Thyroid gland (tissue), 4 donors: ENCODE measurements at regions not wholly inside any gene's neighbourhood (a gene's known extent, or its start where the extent isn't known, plus 50 kb on each side); places are given as distances from the start of the nearest gene placed in this dataset.
"Not testable (repeated sequence)": the region's sequence is repeated elsewhere in the genome, so short reads cannot be mapped to it uniquely, and the experiment has no call there.

Experiments used
- DNase-seq, 2 donors: peaks; one replicate each; pipeline ENCODE4 v3.0.0-alpha.2; 2019
- H3K27ac ChIP-seq, 3 donors: fragments of 200-600 bp; sonication (generic); 1 replicate in 2 of 3; 2 replicates in 1 of 3; pipeline ENCODE4 v1.5.1; 2016 to 2019; ENCODE audit warnings: mild to moderate bottlenecking in 1 of 3, moderate library complexity in 1 of 3
- H3K27me3 ChIP-seq: fragments of 200-600 bp; sonication (generic); one replicate; pipeline ENCODE4 v1.5.1; 2019
- H3K36me3 ChIP-seq, 2 donors: fragments of 200-600 bp; sonication (generic); one replicate each; pipeline ENCODE4 v1.5.1; 2016 to 2019
- H3K4me1 ChIP-seq, 2 donors: fragments of 200-600 bp; sonication (generic); one replicate each; pipeline ENCODE4 v1.5.1; 2017 to 2019
- H3K4me3 ChIP-seq, 3 donors: fragments of 200-600 bp; sonication (generic); replicated peaks in 1 of 3; 1 replicate in 2 of 3; 2 replicates in 1 of 3; pipeline ENCODE4 v1.5.1; 2016; ENCODE audit warnings: mild to moderate bottlenecking in 1 of 3
- H3K9me3 ChIP-seq: fragments of 200-600 bp; sonication (generic); one replicate; pipeline ENCODE4 v1.5.1; 2017
- POLR2A ChIP-seq, 2 donors: fragments of 450-650 bp; IDR thresholded peaks; one replicate each; pipeline ENCODE4 v1.6.1; 2017; ENCODE audit warnings: antibody characterized with exemption in 2 of 2, mild to moderate bottlenecking in 2 of 2, moderate library complexity in 1 of 2
- WGBS, 2 donors: methylation state at CpG; one replicate each; pipeline ENCODE4 v1.1.5; 2017; 5-methylcytosine and 5-hydroxymethylcytosine counted together
- intact Hi-C: fragments of 100-400 bp; cut with DNase I; formaldehyde crosslinking; loops from one replicate; pipeline ENCODE4 v1.15.1; 2023
- TF ChIP-seq, protein P1 (sequence below), 6 experiments: fragments of 200-600 bp in 3 of 6; fragments of 450-650 bp in 3 of 6; sonication (generic) in 3 of 6; IDR thresholded peaks; one replicate each; pipeline ENCODE4 v1.5.1; 2016 to 2019; ENCODE audit warnings: antibody characterized with exemption in 6 of 6, mild to moderate bottlenecking in 2 of 6, inconsistent platforms in 1 of 6, moderate library complexity in 1 of 6

DNA sequence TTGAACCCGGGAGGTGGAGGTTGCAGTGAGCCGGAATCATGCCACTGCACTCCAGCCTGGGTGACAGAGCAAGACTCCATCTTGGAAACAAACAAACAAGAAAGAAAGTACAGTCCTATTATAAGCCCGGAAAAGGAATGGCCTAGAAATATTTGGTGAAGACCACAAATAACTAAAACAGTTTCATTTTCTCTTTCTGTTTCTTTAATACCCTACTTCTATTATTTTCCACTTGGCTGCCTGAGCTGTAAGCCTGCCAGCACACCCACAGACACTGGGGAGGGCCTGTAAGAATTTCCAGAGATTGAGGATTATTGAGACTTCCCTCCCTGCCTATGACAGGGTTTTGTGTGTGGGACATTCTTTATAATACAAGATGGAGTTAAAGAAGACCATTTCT lies 188.0 kb upstream of the DCC start:
- intact Hi-C loops = no loop called here
- WGBS, 2 donors = 71 to 80% methylated on average over 3 of the region's 3 CpGs
- no peaks in the 10 kb centered on the region for H3K36me3 ChIP-seq
- H3K27me3 ChIP-seq = no peaks in the 10 kb centered on the region
- H3K9me3 ChIP-seq = no peaks in the 10 kb centered on the region
- TF ChIP-seq POLR2A (IDR thresholded peaks at IDR 0.05) = no peak
- TF ChIP-seq, protein P1, sequence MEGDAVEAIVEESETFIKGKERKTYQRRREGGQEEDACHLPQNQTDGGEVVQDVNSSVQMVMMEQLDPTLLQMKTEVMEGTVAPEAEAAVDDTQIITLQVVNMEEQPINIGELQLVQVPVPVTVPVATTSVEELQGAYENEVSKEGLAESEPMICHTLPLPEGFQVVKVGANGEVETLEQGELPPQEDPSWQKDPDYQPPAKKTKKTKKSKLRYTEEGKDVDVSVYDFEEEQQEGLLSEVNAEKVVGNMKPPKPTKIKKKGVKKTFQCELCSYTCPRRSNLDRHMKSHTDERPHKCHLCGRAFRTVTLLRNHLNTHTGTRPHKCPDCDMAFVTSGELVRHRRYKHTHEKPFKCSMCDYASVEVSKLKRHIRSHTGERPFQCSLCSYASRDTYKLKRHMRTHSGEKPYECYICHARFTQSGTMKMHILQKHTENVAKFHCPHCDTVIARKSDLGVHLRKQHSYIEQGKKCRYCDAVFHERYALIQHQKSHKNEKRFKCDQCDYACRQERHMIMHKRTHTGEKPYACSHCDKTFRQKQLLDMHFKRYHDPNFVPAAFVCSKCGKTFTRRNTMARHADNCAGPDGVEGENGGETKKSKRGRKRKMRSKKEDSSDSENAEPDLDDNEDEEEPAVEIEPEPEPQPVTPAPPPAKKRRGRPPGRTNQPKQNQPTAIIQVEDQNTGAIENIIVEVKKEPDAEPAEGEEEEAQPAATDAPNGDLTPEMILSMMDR (IDR thresholded peaks at IDR 0.05) = no peak
- no peak overlapping the region for H3K27ac ChIP-seq
- H3K4me3 ChIP-seq = no peak overlapping the region
- no peak for DNase-seq
- no peaks in the 10 kb centered on the region for H3K4me1 ChIP-seq

DNA sequence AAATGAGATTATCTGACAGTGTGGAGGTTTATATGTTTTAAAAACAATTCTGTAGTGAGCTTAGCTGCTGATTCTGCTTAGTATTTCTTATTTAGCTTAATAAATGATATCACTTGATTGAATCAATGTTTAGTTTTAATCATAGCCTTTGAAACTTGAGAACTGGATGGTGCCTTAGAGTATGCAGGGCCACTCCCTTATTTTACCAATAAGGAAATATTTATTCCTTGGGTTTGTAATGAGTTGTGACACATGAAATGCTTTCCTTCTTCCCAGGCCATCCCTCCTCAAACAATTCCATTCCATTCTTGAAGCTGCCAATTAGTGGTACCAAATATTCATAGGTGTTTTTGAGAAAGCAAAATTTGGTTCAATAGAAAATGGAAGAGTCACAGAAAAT lies 183.8 kb upstream of the DCC start:
- Histone ChIP-seq H3K4me3 (no peak overlapping the region), H3K4me1 (no peaks in the 10 kb centered on the region), H3K9me3 (no peaks in the 10 kb centered on the region), H3K27ac (no peak overlapping the region), H3K27me3 (no peaks in the 10 kb centered on the region), H3K36me3 (no peaks in the 10 kb centered on the region)
- TF ChIP-seq, protein P1 (IDR thresholded peaks at IDR 0.05) = no peak
- TF ChIP-seq POLR2A (IDR thresholded peaks at IDR 0.05) = no peak
- no peak for DNase-seq
- intact Hi-C loops = no loop called here

DNA sequence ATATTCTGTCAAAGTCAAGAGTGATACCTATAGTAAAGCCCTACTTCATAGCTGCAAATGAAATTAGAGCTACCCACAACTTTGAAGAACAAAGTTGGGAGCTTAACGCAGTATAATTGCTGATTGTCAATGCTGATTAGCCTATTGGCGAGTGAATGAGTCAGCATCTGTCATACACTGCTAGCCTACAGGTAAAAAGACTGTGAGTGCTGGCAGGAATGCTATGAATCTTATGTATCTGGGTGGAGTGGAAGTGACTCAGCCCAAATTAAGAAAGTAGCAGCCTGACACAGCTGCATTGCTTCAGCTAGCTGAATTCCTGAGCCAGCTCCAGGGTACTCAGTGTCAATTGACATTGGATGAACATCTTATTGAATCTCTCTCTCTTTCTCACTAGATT lies 179.4 kb upstream of the DCC start:
- Histone ChIP-seq H3K9me3 (no peaks in the 10 kb centered on the region), H3K36me3 (no peaks in the 10 kb centered on the region), H3K27ac (no peak overlapping the region), H3K4me1 (no peaks in the 10 kb centered on the region), H3K27me3 (no peaks in the 10 kb centered on the region), H3K4me3 (no peak overlapping the region)
- 59 to 76% methylated on average over 2 of the region's 2 CpGs for WGBS, 2 donors
- intact Hi-C loops = no loop called here
- peak in 1 of 2 donors; percentile 4 for DNase-seq
- no peak for TF ChIP-seq POLR2A (IDR thresholded peaks at IDR 0.05)
- TF ChIP-seq, protein P1 (IDR thresholded peaks at IDR 0.05) = no peak

DNA sequence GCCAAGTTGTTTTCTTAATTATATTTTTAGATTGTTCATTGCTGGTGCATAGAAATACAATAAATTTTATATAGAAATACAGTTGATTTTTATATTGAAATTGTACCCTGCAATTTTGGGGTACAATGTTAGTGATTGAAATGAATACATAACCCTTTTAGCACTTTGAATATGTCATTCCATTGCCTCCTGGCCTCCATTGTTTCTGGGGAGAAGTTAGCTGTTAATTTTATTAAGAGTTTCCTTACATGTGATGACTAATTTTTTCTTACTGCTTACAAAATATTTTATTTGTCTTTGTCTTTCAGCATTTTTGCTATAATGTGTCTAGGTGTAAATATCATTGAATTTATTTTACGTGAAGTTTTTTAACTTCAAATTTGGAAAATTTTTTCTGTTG lies 176.5 kb upstream of the DCC start:
- no peak overlapping the region for H3K4me3 ChIP-seq
- no peak overlapping the region for H3K27ac ChIP-seq
- TF ChIP-seq, protein P1 (IDR thresholded peaks at IDR 0.05) = no peak
- TF ChIP-seq POLR2A (IDR thresholded peaks at IDR 0.05) = no peak
- H3K36me3 ChIP-seq = no peaks in the 10 kb centered on the region
- no peak for DNase-seq
- no peaks in the 10 kb centered on the region for H3K9me3 ChIP-seq
- no peaks in the 10 kb centered on the region for H3K4me1 ChIP-seq
- intact Hi-C loops = no loop called here
- WGBS, 2 donors = 97 to 98% methylated on average over 1 of the region's 1 CpG
- H3K27me3 ChIP-seq = no peaks in the 10 kb centered on the region

DNA sequence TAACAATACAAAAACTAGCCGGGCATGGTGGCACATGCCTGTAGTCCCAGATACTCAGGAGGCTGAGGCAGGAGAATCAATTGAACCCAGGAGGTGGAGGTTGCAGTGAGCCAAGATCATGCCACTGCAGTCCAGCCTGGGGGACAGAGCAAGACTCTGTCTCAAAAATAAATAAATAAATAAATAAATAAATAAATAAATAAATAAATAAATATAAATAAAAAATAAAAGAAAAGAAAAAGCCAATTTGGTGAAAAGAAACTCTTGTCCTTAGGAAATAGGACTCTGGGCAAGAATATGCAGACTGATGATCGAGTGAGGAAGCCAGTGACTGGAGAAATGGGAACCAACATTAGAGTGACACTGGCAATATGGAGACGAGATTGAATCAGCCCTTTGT lies 171.9 kb upstream of the DCC start:
- H3K36me3 ChIP-seq, intact Hi-C loops: not testable (repeated sequence)
- WGBS, 2 donors = 69 to 93% methylated on average over 3 of the region's 3 CpGs

DNA sequence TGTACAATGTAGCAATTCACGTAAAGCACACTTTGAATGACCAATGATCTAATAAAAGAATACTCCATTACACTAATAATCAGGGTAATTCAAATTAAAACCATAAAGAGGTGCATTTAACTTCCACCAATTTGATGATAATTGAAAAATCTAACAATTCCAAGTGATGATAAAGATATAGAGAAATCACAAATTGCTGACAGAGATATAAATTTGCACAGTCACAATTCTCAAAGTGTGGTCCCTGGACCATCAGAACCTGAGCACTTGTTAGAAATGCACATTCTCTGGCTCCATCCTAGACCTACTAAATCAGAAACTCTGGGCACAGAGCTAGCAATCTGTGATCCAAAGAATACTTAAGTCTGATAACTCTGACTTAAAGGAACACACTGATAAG lies 165.8 kb upstream of the DCC start:
- H3K4me1 ChIP-seq = no peaks in the 10 kb centered on the region
- intact Hi-C loops = loop anchor here (10.0 kb wide), 1 partner anchor 59 kb away; no protein-coding TSS in a partner anchor
- H3K36me3 ChIP-seq = no peaks in the 10 kb centered on the region
- no peaks in the 10 kb centered on the region for H3K27me3 ChIP-seq
- H3K9me3 ChIP-seq = no peaks in the 10 kb centered on the region
- WGBS, 2 donors = 90 to 94% methylated on average over 1 of the region's 1 CpG
- no peak overlapping the region for H3K4me3 ChIP-seq
- H3K27ac ChIP-seq = no peak overlapping the region
- no peak for DNase-seq
- TF ChIP-seq, protein P1 (IDR thresholded peaks at IDR 0.05) = no peak
- TF ChIP-seq POLR2A (IDR thresholded peaks at IDR 0.05) = no peak

More for the DNA sequence above, 171.9 kb upstream of the DCC start:
- DNase-seq, H3K4me3 ChIP-seq, H3K4me1 ChIP-seq, H3K27me3 ChIP-seq, H3K9me3 ChIP-seq, H3K27ac ChIP-seq: not testable (repeated sequence)
